ENCODE measurements at regions not wholly inside any gene's neighbourhood (a gene's known extent, or its start where the extent isn't known, plus 50 kb on each side); places are given as distances from the start of the nearest gene placed in this dataset.

DNA sequence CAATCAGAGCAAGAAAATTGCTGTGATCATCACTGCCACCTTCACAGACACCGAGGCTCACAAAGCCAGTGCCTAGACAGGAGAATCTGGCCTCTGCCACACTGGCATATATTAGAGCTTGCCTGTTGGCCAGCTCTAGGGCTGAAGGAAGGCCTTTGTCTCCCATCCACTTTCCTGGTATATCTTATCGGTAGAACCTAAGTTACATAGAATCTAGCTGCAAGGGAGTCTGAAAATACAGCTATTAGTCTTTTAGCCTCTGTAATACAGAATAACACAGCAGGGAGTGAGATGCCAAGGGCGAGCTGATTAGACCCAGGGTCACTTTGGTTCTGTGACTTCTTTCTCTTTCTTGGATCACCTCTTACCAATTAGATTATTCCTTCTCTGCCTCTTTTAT lies 154.9 kb upstream of the KL start:
- TF ChIP-seq GATA2 (IDR thresholded peaks at IDR 0.05; ENCODE audit: low read depth, low read length) (no peak), GATA3 (IDR thresholded peaks at IDR 0.05; ENCODE audit: low read depth, low read length) (no peak)

Measured in SH-SY5Y (cell line).